HEK293 (cell line): ENCODE measurements at regions not wholly inside any gene's neighbourhood (a gene's known extent, or its start where the extent isn't known, plus 50 kb on each side); places are given as distances from the start of the nearest gene placed in this dataset.

Experiments
- KLF16 ChIP-seq: fragments of 450-650 bp; formaldehyde crosslinking; IDR thresholded peaks from 2 replicates; pipeline ENCODE4 v1.5.1; 2017; ENCODE audit warnings: missing biosample characterization, missing genetic modification characterization
- MYNN ChIP-seq: fragments of 450-650 bp; formaldehyde crosslinking; IDR thresholded peaks from 2 replicates; pipeline ENCODE4 v1.5.1; 2016; ENCODE audit warnings: missing biosample characterization, missing genetic modification characterization, borderline replicate concordance
- REST ChIP-seq: fragments of 450-650 bp; formaldehyde crosslinking; IDR thresholded peaks from 2 replicates; pipeline ENCODE4 v1.5.1; 2016; ENCODE audit warnings: missing biosample characterization, missing genetic modification characterization
- TCF7L2 ChIP-seq: IDR thresholded peaks from 2 replicates; pipeline ENCODE4 v1.6.1; 2011; ENCODE audit warnings: low read depth, mild to moderate bottlenecking, inconsistent platforms, low read length, moderate library complexity, borderline replicate concordance
- ZBTB26 ChIP-seq: fragments of 450-650 bp; formaldehyde crosslinking; optimal IDR thresholded peaks from 2 replicates; pipeline ENCODE3; 2016; ENCODE audit warnings: missing biosample characterization, mild to moderate bottlenecking, missing genetic modification characterization
- ZFP41 ChIP-seq: fragments of 450-650 bp; formaldehyde crosslinking; IDR thresholded peaks from 2 replicates; pipeline ENCODE4 v1.5.1; 2016; ENCODE audit warnings: missing biosample characterization, missing genetic modification characterization, borderline replicate concordance
- ZNF335 ChIP-seq: fragments of 450-650 bp; formaldehyde crosslinking; conservative IDR thresholded peaks from 2 replicates; pipeline ENCODE4 v1.5.1; 2016; ENCODE audit warnings: missing biosample characterization, missing genetic modification characterization
- ZNF558 ChIP-seq: fragments of 450-650 bp; formaldehyde crosslinking; IDR thresholded peaks from 2 replicates; pipeline ENCODE4 v1.5.1; 2016; ENCODE audit warnings: missing biosample characterization, missing genetic modification characterization
- ZNF571 ChIP-seq: fragments of 450-650 bp; formaldehyde crosslinking; IDR thresholded peaks from 2 replicates; pipeline ENCODE4 v1.5.0; 2017; ENCODE audit warnings: missing biosample characterization, missing genetic modification characterization
- ZNF623 ChIP-seq: fragments of 450-650 bp; formaldehyde crosslinking; IDR thresholded peaks from 2 replicates; pipeline ENCODE4 v1.5.1; 2016; ENCODE audit warnings: missing biosample characterization, missing genetic modification characterization
- ZNF692 ChIP-seq: fragments of 450-650 bp; formaldehyde crosslinking; IDR thresholded peaks from 2 replicates; pipeline ENCODE4 v1.5.1; 2016; ENCODE audit warnings: missing biosample characterization, missing genetic modification characterization
- TF ChIP-seq, protein P1 (sequence below): fragments of 450-650 bp; formaldehyde crosslinking; IDR thresholded peaks from 2 replicates; pipeline ENCODE4 v1.5.1; 2016; ENCODE audit warnings: missing biosample characterization, missing genetic modification characterization

DNA sequence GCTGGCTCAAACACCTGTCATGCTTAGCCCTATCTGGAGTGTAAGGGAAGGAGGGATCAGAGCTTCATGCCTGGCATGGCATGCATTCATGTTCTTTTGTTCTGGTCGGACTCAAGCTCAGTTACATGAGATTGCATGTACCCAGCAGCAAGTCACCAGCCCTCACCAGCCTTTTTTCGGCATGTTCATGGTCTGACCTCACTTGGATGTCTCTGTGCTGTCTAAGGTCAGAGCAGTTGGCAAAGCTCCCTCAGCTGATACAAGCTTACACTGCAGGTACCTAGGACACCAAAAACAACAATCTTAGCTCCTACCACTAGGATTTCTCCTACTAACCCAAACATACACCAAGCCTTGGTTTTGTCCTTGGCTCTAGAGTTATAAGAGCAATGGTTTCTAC, 152.6 kb downstream of the BARX2 start:
- no peak for TF ChIP-seq ZFP41
- TF ChIP-seq REST, result no peak
- no peak for TF ChIP-seq ZBTB26
- TF ChIP-seq ZNF571 (tag by site-specific recombination), result no peak
- no peak for TF ChIP-seq TCF7L2
- TF ChIP-seq, protein P1, sequence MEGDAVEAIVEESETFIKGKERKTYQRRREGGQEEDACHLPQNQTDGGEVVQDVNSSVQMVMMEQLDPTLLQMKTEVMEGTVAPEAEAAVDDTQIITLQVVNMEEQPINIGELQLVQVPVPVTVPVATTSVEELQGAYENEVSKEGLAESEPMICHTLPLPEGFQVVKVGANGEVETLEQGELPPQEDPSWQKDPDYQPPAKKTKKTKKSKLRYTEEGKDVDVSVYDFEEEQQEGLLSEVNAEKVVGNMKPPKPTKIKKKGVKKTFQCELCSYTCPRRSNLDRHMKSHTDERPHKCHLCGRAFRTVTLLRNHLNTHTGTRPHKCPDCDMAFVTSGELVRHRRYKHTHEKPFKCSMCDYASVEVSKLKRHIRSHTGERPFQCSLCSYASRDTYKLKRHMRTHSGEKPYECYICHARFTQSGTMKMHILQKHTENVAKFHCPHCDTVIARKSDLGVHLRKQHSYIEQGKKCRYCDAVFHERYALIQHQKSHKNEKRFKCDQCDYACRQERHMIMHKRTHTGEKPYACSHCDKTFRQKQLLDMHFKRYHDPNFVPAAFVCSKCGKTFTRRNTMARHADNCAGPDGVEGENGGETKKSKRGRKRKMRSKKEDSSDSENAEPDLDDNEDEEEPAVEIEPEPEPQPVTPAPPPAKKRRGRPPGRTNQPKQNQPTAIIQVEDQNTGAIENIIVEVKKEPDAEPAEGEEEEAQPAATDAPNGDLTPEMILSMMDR (tag by site-specific recombination), result no peak
- no peak for TF ChIP-seq ZNF692
- TF ChIP-seq ZNF335, result no peak
- no peak for TF ChIP-seq ZNF558 (tag by site-specific recombination)
- TF ChIP-seq ZNF623 (tag by site-specific recombination), result no peak
- TF ChIP-seq KLF16 (tag by site-specific recombination), result no peak
- no peak for TF ChIP-seq MYNN (tag by site-specific recombination)
